OCI-LY7 (cell line): ENCODE measurements at regions not wholly inside any gene's neighbourhood (a gene's known extent, or its start where the extent isn't known, plus 50 kb on each side); places are given as distances from the start of the nearest gene placed in this dataset.

Source experiments
- BruUV-seq: library from RNA; stranded (reverse); fragments of 400-500 nt; replicated peaks from 2 replicates; lab custom pipeline; 2021; lab: Mats Ljungman, UMichigan
- CTCF ChIA-PET: fragments of 300-600 bp; sonication (Branson Sonifier 250); formaldehyde crosslinking; loops from one replicate; lab custom pipeline; 2022; ENCODE audit warnings: antibody characterized with exemption; ENCODE audit not compliant: unreplicated experiment; lab: Charles Lee
- POLR2A ChIA-PET: fragments of 300-600 bp; sonication (Branson Sonifier 250); formaldehyde crosslinking; loops from one replicate; lab custom pipeline; 2022; ENCODE audit warnings: antibody characterized with exemption; lab: Charles Lee
- DNase-seq: peaks from one replicate; pipeline ENCODE4 v3.0.0-alpha.2; 2015; ENCODE audit warnings: low spot score
- H2AFZ ChIP-seq: fragments of 200-600 bp; sonication (generic), shearing (Covaris generic); 2 replicates; pipeline ENCODE4 v1.6.1; 2014; ENCODE audit warnings: mild to moderate bottlenecking, antibody characterized with exemption, low read length, moderate library complexity
- H3K27ac ChIP-seq: fragments of 200-600 bp; sonication (generic); 2 replicates; pipeline ENCODE4 v1.5.1; 2014; ENCODE audit warnings: mixed run types, low read depth, mild to moderate bottlenecking, moderate library complexity, low read length, inconsistent platforms; ENCODE audit not compliant: poor library complexity, severe bottlenecking
- H3K36me3 ChIP-seq: fragments of 200-600 bp; sonication (generic); 2 replicates; pipeline ENCODE4 v1.6.1; 2014; ENCODE audit warnings: mild to moderate bottlenecking, antibody characterized with exemption, low read length, moderate library complexity, mixed read lengths; ENCODE audit not compliant: insufficient read depth
- H3K4me1 ChIP-seq: fragments of 200-600 bp; sonication (generic); 2 replicates; pipeline ENCODE4 v1.5.1; 2014; ENCODE audit warnings: mild to moderate bottlenecking, low read length; ENCODE audit not compliant: insufficient read depth, poor library complexity, severe bottlenecking
- H3K4me2 ChIP-seq: fragments of 200-600 bp; sonication (generic); 2 replicates; pipeline ENCODE4 v1.6.1; 2014; ENCODE audit warnings: mild to moderate bottlenecking, low read length
- H3K4me3 ChIP-seq: fragments of 200-600 bp; sonication (generic); 2 replicates; pipeline ENCODE4 v1.5.1; 2014; ENCODE audit warnings: mild to moderate bottlenecking, low read depth, low read length; ENCODE audit not compliant: poor library complexity, severe bottlenecking
- H3K79me2 ChIP-seq: fragments of 200-600 bp; sonication (generic); 2 replicates; pipeline ENCODE4 v1.6.1; 2016; ENCODE audit warnings: low read depth, mild to moderate bottlenecking, low read length, moderate library complexity, mixed read lengths; ENCODE audit not compliant: insufficient read depth
- H3K9me2 ChIP-seq: fragments of 200-600 bp; sonication (generic); 2 replicates; pipeline ENCODE4 v1.6.1; 2016; ENCODE audit warnings: mild to moderate bottlenecking, low read length, mixed read lengths; ENCODE audit not compliant: insufficient read depth
- H3K9me3 ChIP-seq: fragments of 200-600 bp; sonication (generic); 2 replicates; pipeline ENCODE4 v1.6.1; 2014; ENCODE audit warnings: mild to moderate bottlenecking, mixed run types, low read length, mixed read lengths
- H4K20me1 ChIP-seq: fragments of 200-600 bp; sonication (generic); 2 replicates; pipeline ENCODE4 v1.6.1; 2014; ENCODE audit warnings: mild to moderate bottlenecking, antibody characterized with exemption, low read length, moderate library complexity, mixed read lengths; ENCODE audit not compliant: insufficient read depth
- CTCF ChIP-seq: fragments of 200-600 bp; sonication (generic); conservative IDR thresholded peaks from 2 replicates; pipeline ENCODE4 v1.5.1; 2014; ENCODE audit warnings: mild to moderate bottlenecking, antibody characterized with exemption, low read length, moderate library complexity, mixed read lengths
- EZH2phosphoT487 ChIP-seq: fragments of 200-600 bp; sonication (generic); IDR thresholded peaks from 2 replicates; pipeline ENCODE4 v1.6.1; 2018; ENCODE audit warnings: low read depth, borderline replicate concordance, mild to moderate bottlenecking, mixed run types, antibody characterized with exemption, low read length, moderate library complexity, mixed read lengths
- intact Hi-C: fragments of 100-400 bp; cut with micrococcal nuclease; formaldehyde crosslinking; loops from one replicate; pipeline ENCODE4 v1.10.0; 2022; ENCODE audit not compliant: unreplicated experiment

GRCh38 chr9:91073049-91073810, 271.6 kb downstream of the SYK start:
- Histone ChIP-seq H3K4me3 (no peak overlapping the region), H3K36me3 (no peaks in the 10 kb centered on the region), H3K9me3 (no peaks in the 10 kb centered on the region), H4K20me1 (no peaks in the 10 kb centered on the region), H3K27ac (no peak overlapping the region), H2AFZ (no peak overlapping the region), H3K79me2 (no peaks in the 10 kb centered on the region), H3K4me1 (no peaks in the 10 kb centered on the region), H3K4me2 (no peak overlapping the region), H3K9me2 (no peaks in the 10 kb centered on the region)
- no TSS peak for BruUV-seq
- intact Hi-C loops, result no loop called here
- no peak for DNase-seq
- POLR2A ChIA-PET, result no interaction called here
- TF ChIP-seq EZH2phosphoT487 (no peak), CTCF (no peak)
- CTCF ChIA-PET, result no interaction called here

- DNase-seq, result no peak
- no peaks in the 10 kb centered on the region for H3K36me3 ChIP-seq
- H3K27ac ChIP-seq, result no peak overlapping the region
- H3K79me2 ChIP-seq, result no peaks in the 10 kb centered on the region
- POLR2A ChIA-PET, result no interaction called here
- no peak overlapping the region for H3K4me2 ChIP-seq
- TF ChIP-seq EZH2phosphoT487, result no peak
- TF ChIP-seq CTCF, result no peak
- no peaks in the 10 kb centered on the region for H3K9me2 ChIP-seq
- H3K4me1 ChIP-seq, result no peaks in the 10 kb centered on the region
- H4K20me1 ChIP-seq, result no peaks in the 10 kb centered on the region
- H2AFZ ChIP-seq, result no peak overlapping the region
- no peaks in the 10 kb centered on the region for H3K9me3 ChIP-seq
- BruUV-seq, result no TSS peak
- no peak overlapping the region for H3K4me3 ChIP-seq
- CTCF ChIA-PET, result interaction anchor here (0.5 kb wide), 1 partner anchor 614 kb away, joined by 3 read pairs; no protein-coding TSS in a partner anchor
- intact Hi-C loops, result no loop called here
Measured at GRCh38 chr9:91073811-91074771, 272.5 kb downstream of the SYK start.
